Keratinocyte (primary cell): ENCODE measurements at regions not wholly inside any gene's neighbourhood (a gene's known extent, or its start where the extent isn't known, plus 50 kb on each side); places are given as distances from the start of the nearest gene placed in this dataset.

ENCODE experiments used
- DNase-seq: peaks from one replicate; pipeline ENCODE4 v3.0.0-alpha.2; 2011; ENCODE audit warnings: low read depth, missing footprints, low spot score
- FAIRE-seq: peaks from 2 replicates; lab custom pipeline; 2011; peaks lifted over from hg19 to GRCh38; lab: Jason Lieb, UNC
- H2AFZ ChIP-seq: 2 replicates; pipeline ENCODE4 v1.6.0; 2012; ENCODE audit warnings: low read length, control low read depth, inconsistent platforms; ENCODE audit not compliant: control insufficient read depth
- H3K27ac ChIP-seq: 2 replicates; pipeline ENCODE4 v1.5.1; 2011; ENCODE audit warnings: low read length; ENCODE audit not compliant: control insufficient read depth, insufficient read depth
- H3K27me3 ChIP-seq: 3 replicates; pipeline ENCODE4 v1.6.0; 2011; ENCODE audit warnings: low read length; ENCODE audit not compliant: control insufficient read depth, insufficient read depth; ENCODE audit errors: extremely low read depth
- H3K36me3 ChIP-seq, 2 experiments: 2 replicates in 1 of 2; 3 replicates in 1 of 2; pipeline ENCODE4 v1.5.1; 2011; ENCODE audit warnings: low read length in 2 of 2, mild to moderate bottlenecking in 1 of 2; ENCODE audit not compliant: control insufficient read depth in 2 of 2, insufficient read depth in 2 of 2; ENCODE audit errors: extremely low read depth in 1 of 2
- H3K4me1 ChIP-seq: 3 replicates; pipeline ENCODE4 v1.5.1; 2011; ENCODE audit warnings: low read length; ENCODE audit not compliant: control insufficient read depth, insufficient read depth; ENCODE audit errors: extremely low read depth
- H3K4me2 ChIP-seq: 3 replicates; pipeline ENCODE4 v1.6.0; 2011; ENCODE audit warnings: low read depth, low read length; ENCODE audit not compliant: control insufficient read depth, insufficient read depth; ENCODE audit errors: extremely low read depth
- H3K4me3 ChIP-seq, 3 experiments: fragments of 200-600 bp in 1 of 3; sonication (generic) in 1 of 3; 2 replicates in 2 of 3; 3 replicates in 1 of 3; pipeline ENCODE4 v1.5.1; 2011 to 2016; ENCODE audit warnings: low read length in 3 of 3, mild to moderate bottlenecking in 3 of 3, control low read depth in 2 of 3, inconsistent platforms in 1 of 3, low read depth in 1 of 3, mixed read lengths in 1 of 3, mixed run types in 1 of 3, moderate library complexity in 1 of 3; ENCODE audit not compliant: control insufficient read depth in 2 of 3, insufficient read depth in 2 of 3; ENCODE audit errors: extremely low read depth in 1 of 3
- H3K79me2 ChIP-seq: 2 replicates; pipeline ENCODE4 v1.6.0; 2012; ENCODE audit warnings: low read length; ENCODE audit not compliant: control insufficient read depth, insufficient read depth
- H3K9ac ChIP-seq: 3 replicates; pipeline ENCODE4 v1.6.0; 2011; ENCODE audit warnings: low read length; ENCODE audit not compliant: control insufficient read depth, insufficient read depth; ENCODE audit errors: extremely low read depth
- H3K9me1 ChIP-seq: 3 replicates; pipeline ENCODE4 v1.6.0; 2011; ENCODE audit warnings: low read length; ENCODE audit not compliant: control insufficient read depth, insufficient read depth; ENCODE audit errors: extremely low read depth
- H3K9me3 ChIP-seq: 2 replicates; pipeline ENCODE4 v1.5.1; 2012; ENCODE audit warnings: low read depth, low read length; ENCODE audit not compliant: control insufficient read depth
- H4K20me1 ChIP-seq: 3 replicates; pipeline ENCODE4 v1.6.0; 2011; ENCODE audit warnings: low read length; ENCODE audit not compliant: control insufficient read depth, insufficient read depth; ENCODE audit errors: extremely low read depth
- EZH2 ChIP-seq: IDR thresholded peaks from one replicate; pipeline ENCODE4 v1.6.1; 2012; ENCODE audit warnings: inconsistent platforms, mild to moderate bottlenecking, low read length, moderate library complexity
- dilution Hi-C: fragments of 300-500 bp; cut with MboI; formaldehyde crosslinking; loops from one replicate; pipeline ENCODE4 v1.7.0; 2020; ENCODE audit warnings: low sequenced_read_pairs; ENCODE audit not compliant: extremely low pct_ligation_motif_present
- TF ChIP-seq, protein P1 (sequence below), 3 experiments: IDR thresholded peaks in 1 of 3; conservative IDR thresholded peaks in 1 of 3; optimal IDR thresholded peaks in 1 of 3; 2 replicates in 2 of 3; 3 replicates in 1 of 3; pipeline versions ENCODE3 to v1.5.1; 2011; ENCODE audit warnings: low read length in 3 of 3, mild to moderate bottlenecking in 3 of 3, moderate library complexity in 2 of 3, control low read depth in 1 of 3, inconsistent platforms in 1 of 3; ENCODE audit not compliant: insufficient read depth in 2 of 3; ENCODE audit errors: extremely low read depth in 1 of 3

GRCh38 chr15:98413933-98414546 is 234.3 kb upstream of the IGF1R start:
- TF ChIP-seq EZH2 = no peak
- TF ChIP-seq, protein P1, sequence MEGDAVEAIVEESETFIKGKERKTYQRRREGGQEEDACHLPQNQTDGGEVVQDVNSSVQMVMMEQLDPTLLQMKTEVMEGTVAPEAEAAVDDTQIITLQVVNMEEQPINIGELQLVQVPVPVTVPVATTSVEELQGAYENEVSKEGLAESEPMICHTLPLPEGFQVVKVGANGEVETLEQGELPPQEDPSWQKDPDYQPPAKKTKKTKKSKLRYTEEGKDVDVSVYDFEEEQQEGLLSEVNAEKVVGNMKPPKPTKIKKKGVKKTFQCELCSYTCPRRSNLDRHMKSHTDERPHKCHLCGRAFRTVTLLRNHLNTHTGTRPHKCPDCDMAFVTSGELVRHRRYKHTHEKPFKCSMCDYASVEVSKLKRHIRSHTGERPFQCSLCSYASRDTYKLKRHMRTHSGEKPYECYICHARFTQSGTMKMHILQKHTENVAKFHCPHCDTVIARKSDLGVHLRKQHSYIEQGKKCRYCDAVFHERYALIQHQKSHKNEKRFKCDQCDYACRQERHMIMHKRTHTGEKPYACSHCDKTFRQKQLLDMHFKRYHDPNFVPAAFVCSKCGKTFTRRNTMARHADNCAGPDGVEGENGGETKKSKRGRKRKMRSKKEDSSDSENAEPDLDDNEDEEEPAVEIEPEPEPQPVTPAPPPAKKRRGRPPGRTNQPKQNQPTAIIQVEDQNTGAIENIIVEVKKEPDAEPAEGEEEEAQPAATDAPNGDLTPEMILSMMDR (optimal IDR thresholded peaks at IDR 0.05 in 1 of 3, IDR thresholded peaks at IDR 0.05 in 1 of 3, conservative IDR thresholded peaks at IDR 0.05 in 1 of 3; ENCODE audit: extremely low read depth in 1 of 3, insufficient read depth in 2 of 3, low read length in 3 of 3) = no peak
- H3K4me3 ChIP-seq = no peak overlapping the region
- DNase-seq = no peak

DNA sequence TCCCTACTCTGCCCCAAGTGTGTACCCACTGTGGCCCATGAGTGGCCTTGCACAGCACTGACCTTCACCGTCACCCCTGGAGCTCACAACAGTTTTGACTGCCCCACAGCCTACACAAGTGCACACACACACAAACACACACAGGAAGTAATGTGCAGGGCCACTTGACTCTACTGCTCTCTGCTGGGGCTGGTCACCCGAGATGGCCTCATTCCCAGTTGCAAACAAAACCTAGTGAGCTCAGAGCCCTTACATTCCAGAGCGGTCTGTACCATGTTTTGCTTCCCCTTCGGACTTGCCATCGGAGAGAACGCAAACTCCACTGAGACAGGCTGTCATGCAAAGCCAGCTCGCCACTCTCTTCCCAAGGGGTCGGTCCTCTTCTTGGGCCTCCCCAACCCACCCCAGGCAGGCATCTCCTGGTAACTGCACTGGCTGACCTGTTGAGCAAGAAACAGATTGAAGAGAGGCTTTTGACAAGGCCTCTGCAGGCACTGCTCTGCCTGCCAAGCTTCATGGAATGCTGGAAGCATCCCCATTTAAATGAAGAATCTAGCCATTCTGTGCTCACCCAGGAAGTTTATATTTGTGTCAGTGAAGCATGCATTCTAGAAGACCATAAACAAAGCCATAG is 232.0 kb upstream of the IGF1R start:
- Histone ChIP-seq H3K4me1 (peaks cover 2% of the 10 kb centered on the region), H3K9me1 (no peaks in the 10 kb centered on the region), H3K27ac (no peak overlapping the region), H2AFZ (no peak overlapping the region), H3K4me3 (no peak overlapping the region), H3K79me2 (no peaks in the 10 kb centered on the region), H3K27me3 (peaks cover 12% of the 10 kb centered on the region), H3K9me3 (no peaks in the 10 kb centered on the region), H3K9ac (no peak overlapping the region), H3K36me3 (no peaks in the 10 kb centered on the region), H4K20me1 (no peaks in the 10 kb centered on the region), H3K4me2 (no peak overlapping the region)
- no peak for DNase-seq
- FAIRE-seq = no peak
- dilution Hi-C loops = no loop called here
- TF ChIP-seq, protein P1 (optimal IDR thresholded peaks at IDR 0.05 in 1 of 3, IDR thresholded peaks at IDR 0.05 in 1 of 3, conservative IDR thresholded peaks at IDR 0.05 in 1 of 3; ENCODE audit: extremely low read depth in 1 of 3, insufficient read depth in 2 of 3, low read length in 3 of 3) = no peak
- TF ChIP-seq EZH2 = no peak

More at GRCh38 chr15:98413933-98414546, 234.3 kb upstream of the IGF1R start:
- no peak overlapping the region for H3K27ac ChIP-seq
- H3K4me1 ChIP-seq = no peaks in the 10 kb centered on the region
- no peak for FAIRE-seq
- no peak overlapping the region for H2AFZ ChIP-seq
- dilution Hi-C loops = no loop called here
- H3K36me3 ChIP-seq = no peaks in the 10 kb centered on the region
- no peaks in the 10 kb centered on the region for H4K20me1 ChIP-seq
- H3K79me2 ChIP-seq = no peaks in the 10 kb centered on the region
- H3K9me3 ChIP-seq = no peaks in the 10 kb centered on the region
- no peaks in the 10 kb centered on the region for H3K9me1 ChIP-seq
- no peak overlapping the region for H3K9ac ChIP-seq
- no peak overlapping the region for H3K4me2 ChIP-seq
- no peaks in the 10 kb centered on the region for H3K27me3 ChIP-seq
